ENCODE measurements at regions not wholly inside any gene's neighbourhood (a gene's known extent, or its start where the extent isn't known, plus 50 kb on each side); places are given as distances from the start of the nearest gene placed in this dataset.

- no peak for DNase-seq
- H3K9me3 ChIP-seq: no peaks in the 10 kb centered on the region
- no peak overlapping the region for H3K4me3 ChIP-seq
- H3K27ac ChIP-seq: no peak overlapping the region
- no peak for ATAC-seq
- in situ Hi-C loops (cut with MboI; ENCODE audit: low sequenced_read_pairs in 4 of 4) (no loop called here), intact Hi-C loops (cut with DNase I; ENCODE audit: low total_unique reads) (no loop called here)
- no peaks in the 10 kb centered on the region for H3K4me1 ChIP-seq
- H3K27me3 ChIP-seq: no peaks in the 10 kb centered on the region
- TF ChIP-seq POLR2A (IDR thresholded peaks at IDR 0.05) (no peak), CTCF (IDR thresholded peaks at IDR 0.05 in 4 of 5, conservative IDR thresholded peaks at IDR 0.05 in 1 of 5) (no peak)
- no peaks in the 10 kb centered on the region for H3K36me3 ChIP-seq
Observed at GRCh38 chr19:33962161-33962560, 165.5 kb downstream of the KCTD15 start.

- Histone ChIP-seq H3K9me3 (no peaks in the 10 kb centered on the region), H3K27me3 (no peaks in the 10 kb centered on the region), H3K27ac (no peak overlapping the region), H3K4me3 (no peak overlapping the region), H3K36me3 (no peaks in the 10 kb centered on the region), H3K4me1 (no peaks in the 10 kb centered on the region)
- ATAC-seq: no peak
- TF ChIP-seq CTCF (IDR thresholded peaks at IDR 0.05 in 4 of 5, conservative IDR thresholded peaks at IDR 0.05 in 1 of 5) (no peak), POLR2A (IDR thresholded peaks at IDR 0.05) (no peak)
- intact Hi-C loops (cut with DNase I; ENCODE audit: low total_unique reads) (no loop called here), in situ Hi-C loops (cut with MboI; ENCODE audit: low sequenced_read_pairs in 4 of 4) (no loop called here)
- DNase-seq: no peak
Observed at GRCh38 chr19:33963514-33963913, 166.8 kb downstream of the KCTD15 start.

- TF ChIP-seq CTCF (IDR thresholded peaks at IDR 0.05 in 4 of 5, conservative IDR thresholded peaks at IDR 0.05 in 1 of 5): no peak
- no peak for TF ChIP-seq POLR2A (IDR thresholded peaks at IDR 0.05)
- H3K27me3 ChIP-seq: no peaks in the 10 kb centered on the region
- no peaks in the 10 kb centered on the region for H3K36me3 ChIP-seq
- ATAC-seq (no peak), DNase-seq (no peak)
- H3K9me3 ChIP-seq: peaks cover 0 to 8% (median 0%) of the 10 kb centered on the region in 3 donors
- in situ Hi-C loops (cut with MboI; ENCODE audit: low sequenced_read_pairs in 4 of 4): no loop called here
- intact Hi-C loops (cut with DNase I; ENCODE audit: low total_unique reads): no loop called here
- no peak overlapping the region for H3K4me3 ChIP-seq
- no peaks in the 10 kb centered on the region for H3K4me1 ChIP-seq
- no peak overlapping the region for H3K27ac ChIP-seq
Observed at GRCh38 chr19:33971073-33971472, 174.4 kb downstream of the KCTD15 start.

- DNase-seq (no peak), ATAC-seq (no peak)
- H3K27me3 ChIP-seq: no peaks in the 10 kb centered on the region
- intact Hi-C loops (cut with DNase I; ENCODE audit: low total_unique reads): no loop called here
- no peaks in the 10 kb centered on the region for H3K36me3 ChIP-seq
- H3K9me3 ChIP-seq: no peaks in the 10 kb centered on the region
- no peak overlapping the region for H3K4me3 ChIP-seq
- no peaks in the 10 kb centered on the region for H3K4me1 ChIP-seq
- H3K27ac ChIP-seq: no peak overlapping the region
- in situ Hi-C loops (cut with MboI; ENCODE audit: low sequenced_read_pairs in 4 of 4): loop anchor here in 1 of 4 donors (25.0 kb wide), 1 partner anchor 191 kb away; the partner anchor contains the start of gene KCTD15
- no peak for TF ChIP-seq CTCF (IDR thresholded peaks at IDR 0.05 in 4 of 5, conservative IDR thresholded peaks at IDR 0.05 in 1 of 5)
- no peak for TF ChIP-seq POLR2A (IDR thresholded peaks at IDR 0.05)
Observed at GRCh38 chr19:33977756-33978685, 181.4 kb downstream of the KCTD15 start.
